ENCODE measurements at regions not wholly inside any gene's neighbourhood (a gene's known extent, or its start where the extent isn't known, plus 50 kb on each side); places are given as distances from the start of the nearest gene placed in this dataset.

DNA sequence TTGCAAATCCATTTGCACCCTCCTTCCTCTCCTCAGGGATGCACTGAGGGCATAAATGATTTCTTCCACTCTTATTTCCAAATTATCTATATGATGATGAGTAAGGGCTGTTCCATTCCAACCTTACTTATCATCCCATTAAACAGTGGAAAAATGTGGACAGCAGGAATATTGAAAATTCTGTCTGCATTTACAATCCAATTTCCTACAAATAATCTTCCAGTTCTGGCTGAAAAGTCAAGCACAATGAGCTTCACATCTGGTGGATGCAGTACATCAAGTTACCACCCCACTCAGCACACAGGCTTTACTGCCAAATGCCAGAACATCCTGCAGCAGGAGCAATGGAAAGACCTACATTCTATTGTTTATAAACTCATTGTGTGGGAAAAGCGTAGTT lies 345.0 kb upstream of the STEAP1 start:
- DNase-seq: no peak
- Histone ChIP-seq H3K27me3 (no peaks in the 10 kb centered on the region), H3K36me3 (no peaks in the 10 kb centered on the region), H3K4me1 (no peaks in the 10 kb centered on the region), H3K4me3 (no peak overlapping the region), H3K9me3 (no peaks in the 10 kb centered on the region), H3K27ac (no peak overlapping the region)
- intact Hi-C loops (cut with DNase I; ENCODE audit: low total_unique reads): no loop called here
- TF ChIP-seq POLR2A (IDR thresholded peaks at IDR 0.05): no peak
- TF ChIP-seq, protein P1, sequence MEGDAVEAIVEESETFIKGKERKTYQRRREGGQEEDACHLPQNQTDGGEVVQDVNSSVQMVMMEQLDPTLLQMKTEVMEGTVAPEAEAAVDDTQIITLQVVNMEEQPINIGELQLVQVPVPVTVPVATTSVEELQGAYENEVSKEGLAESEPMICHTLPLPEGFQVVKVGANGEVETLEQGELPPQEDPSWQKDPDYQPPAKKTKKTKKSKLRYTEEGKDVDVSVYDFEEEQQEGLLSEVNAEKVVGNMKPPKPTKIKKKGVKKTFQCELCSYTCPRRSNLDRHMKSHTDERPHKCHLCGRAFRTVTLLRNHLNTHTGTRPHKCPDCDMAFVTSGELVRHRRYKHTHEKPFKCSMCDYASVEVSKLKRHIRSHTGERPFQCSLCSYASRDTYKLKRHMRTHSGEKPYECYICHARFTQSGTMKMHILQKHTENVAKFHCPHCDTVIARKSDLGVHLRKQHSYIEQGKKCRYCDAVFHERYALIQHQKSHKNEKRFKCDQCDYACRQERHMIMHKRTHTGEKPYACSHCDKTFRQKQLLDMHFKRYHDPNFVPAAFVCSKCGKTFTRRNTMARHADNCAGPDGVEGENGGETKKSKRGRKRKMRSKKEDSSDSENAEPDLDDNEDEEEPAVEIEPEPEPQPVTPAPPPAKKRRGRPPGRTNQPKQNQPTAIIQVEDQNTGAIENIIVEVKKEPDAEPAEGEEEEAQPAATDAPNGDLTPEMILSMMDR (IDR thresholded peaks at IDR 0.05): no peak

- H3K27me3 ChIP-seq: no peaks in the 10 kb centered on the region
- no peak for DNase-seq
- H3K4me1 ChIP-seq: no peaks in the 10 kb centered on the region
- TF ChIP-seq POLR2A (IDR thresholded peaks at IDR 0.05): no peak
- TF ChIP-seq, protein P1 (IDR thresholded peaks at IDR 0.05): no peak
- H3K27ac ChIP-seq: no peak overlapping the region
- H3K4me3 ChIP-seq: no peak overlapping the region
- no peaks in the 10 kb centered on the region for H3K9me3 ChIP-seq
- intact Hi-C loops (cut with DNase I; ENCODE audit: low total_unique reads): no loop called here
- H3K36me3 ChIP-seq: no peaks in the 10 kb centered on the region
Measured at GRCh38 chr7:89813081-89813480, 341.2 kb upstream of the STEAP1 start.

GRCh38 chr7:89826121-89826520 lies 328.1 kb upstream of the STEAP1 start:
- DNase-seq: no peak
- no peak overlapping the region for H3K4me3 ChIP-seq
- H3K27me3 ChIP-seq: no peaks in the 10 kb centered on the region
- H3K9me3 ChIP-seq: no peaks in the 10 kb centered on the region
- H3K27ac ChIP-seq: no peak overlapping the region
- TF ChIP-seq, protein P1 (IDR thresholded peaks at IDR 0.05): no peak
- TF ChIP-seq POLR2A (IDR thresholded peaks at IDR 0.05): no peak
- H3K36me3 ChIP-seq: no peaks in the 10 kb centered on the region
- intact Hi-C loops (cut with DNase I; ENCODE audit: low total_unique reads): no loop called here
- no peaks in the 10 kb centered on the region for H3K4me1 ChIP-seq

DNA sequence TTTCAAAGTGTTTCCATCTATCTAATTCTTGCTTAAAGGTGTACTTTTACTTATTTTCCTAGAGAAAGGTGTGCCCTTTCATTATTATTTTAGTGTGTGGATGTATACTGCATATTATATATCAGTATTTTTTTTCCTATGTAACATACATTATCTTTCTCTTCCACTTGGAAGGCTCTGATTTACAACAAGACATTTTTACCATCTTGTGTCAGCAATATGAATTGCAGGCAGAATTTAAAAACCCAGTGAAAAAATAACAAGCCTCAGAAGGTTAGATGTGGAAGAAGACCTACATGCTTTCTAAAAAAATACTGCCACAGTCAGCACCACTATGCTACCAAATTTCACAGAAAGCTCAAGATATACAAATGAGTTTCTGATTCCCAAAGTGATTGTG lies 327.7 kb upstream of the STEAP1 start:
- intact Hi-C loops (cut with DNase I; ENCODE audit: low total_unique reads): no loop called here

DNA sequence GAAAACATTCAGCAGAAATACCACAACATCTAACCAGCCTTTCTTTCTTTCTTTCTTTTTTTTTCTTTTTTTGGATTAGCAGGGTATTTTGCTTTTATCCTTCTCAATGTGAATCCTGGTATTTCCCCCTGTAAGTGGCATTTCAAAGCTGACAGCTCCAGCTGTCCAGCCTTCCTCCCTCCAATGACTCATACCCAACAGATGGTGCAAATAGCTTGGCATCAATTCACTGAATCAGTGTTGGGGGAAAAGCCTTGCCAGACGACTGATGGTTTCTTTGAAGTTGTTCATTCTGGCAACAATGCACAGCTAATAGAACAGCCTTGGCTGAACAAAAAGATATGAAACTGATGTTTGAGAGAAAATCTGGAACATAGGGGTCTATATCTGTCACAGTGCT lies 316.8 kb upstream of the STEAP1 start:
- intact Hi-C loops (cut with DNase I; ENCODE audit: low total_unique reads): no loop called here

More for the DNA sequence above, 327.7 kb upstream of the STEAP1 start:
- no peak for DNase-seq
- no peaks in the 10 kb centered on the region for H3K36me3 ChIP-seq
- H3K4me3 ChIP-seq: no peak overlapping the region
- H3K4me1 ChIP-seq: no peaks in the 10 kb centered on the region
- H3K27me3 ChIP-seq: no peaks in the 10 kb centered on the region
- no peak for TF ChIP-seq POLR2A (IDR thresholded peaks at IDR 0.05)
- TF ChIP-seq, protein P1 (IDR thresholded peaks at IDR 0.05): no peak
- no peaks in the 10 kb centered on the region for H3K9me3 ChIP-seq
- no peak overlapping the region for H3K27ac ChIP-seq

More for the DNA sequence above, 316.8 kb upstream of the STEAP1 start:
- TF ChIP-seq, protein P1 (IDR thresholded peaks at IDR 0.05): no peak
- no peak for TF ChIP-seq POLR2A (IDR thresholded peaks at IDR 0.05)
- Histone ChIP-seq H3K27me3 (no peaks in the 10 kb centered on the region), H3K4me1 (no peaks in the 10 kb centered on the region), H3K9me3 (no peaks in the 10 kb centered on the region), H3K4me3 (no peak overlapping the region), H3K36me3 (no peaks in the 10 kb centered on the region), H3K27ac (no peak overlapping the region)
- DNase-seq: no peak

Data from uterus (tissue), 3 donors.